ENCODE measurements at regions not wholly inside any gene's neighbourhood (a gene's known extent, or its start where the extent isn't known, plus 50 kb on each side); places are given as distances from the start of the nearest gene placed in this dataset.
A peak's percentile ranks its signal among the peaks of the same experiment; 100 is the strongest.

DNA sequence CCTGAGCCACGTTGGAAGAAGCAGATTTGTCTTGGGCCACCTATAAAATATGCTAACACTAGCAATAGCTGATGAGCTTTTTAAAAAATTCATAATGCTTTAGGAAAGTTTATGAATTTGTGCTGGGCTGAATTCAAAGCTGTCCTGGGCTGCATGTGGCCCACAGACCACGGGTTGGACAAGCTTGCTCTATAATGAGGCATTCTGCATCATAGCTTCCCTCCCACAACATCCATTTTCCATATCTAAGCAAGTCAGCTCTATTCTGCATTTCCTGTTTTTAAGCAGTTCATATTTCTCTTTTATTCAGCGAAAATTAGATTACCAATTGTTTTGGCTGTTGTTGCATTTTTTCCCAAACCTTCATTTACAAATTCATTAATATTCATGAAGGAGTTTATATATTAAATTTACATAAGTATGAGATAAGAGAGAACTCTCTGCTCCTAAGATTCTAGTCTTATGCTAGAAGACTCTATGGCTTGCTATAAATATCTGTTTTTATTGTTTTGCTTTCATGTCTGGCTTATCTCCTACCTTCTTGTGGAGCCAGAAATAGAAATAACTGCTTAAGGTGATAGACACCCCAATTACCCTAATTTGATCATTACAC is 114.5 kb upstream of the HNRNPA3 start:
- DNase-seq (no peak), ATAC-seq (no peak)
- intact Hi-C loops (cut with micrococcal nuclease), result no loop called here

DNA sequence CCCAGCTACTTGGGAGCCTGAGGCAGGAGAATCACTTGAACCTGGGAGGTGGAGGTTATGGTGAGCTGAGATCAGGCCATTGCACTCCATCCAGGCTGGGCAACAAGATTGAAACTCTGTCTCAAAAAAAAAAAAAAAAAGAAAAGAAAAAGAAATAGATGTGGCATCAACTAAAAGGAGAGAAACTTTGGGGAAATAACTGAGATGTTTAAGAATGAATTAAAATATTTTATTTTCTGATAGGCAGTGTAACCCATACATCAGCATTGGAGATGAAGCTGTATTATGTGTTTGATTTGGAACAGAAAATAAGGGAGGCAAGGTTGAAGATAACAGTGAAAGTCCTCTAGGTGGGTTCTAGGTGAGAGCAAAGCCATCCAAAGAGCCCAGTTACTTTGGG is 110.7 kb upstream of the HNRNPA3 start:
- no peak for DNase-seq
- no peak for ATAC-seq
- intact Hi-C loops (cut with micrococcal nuclease), result no loop called here

DNA sequence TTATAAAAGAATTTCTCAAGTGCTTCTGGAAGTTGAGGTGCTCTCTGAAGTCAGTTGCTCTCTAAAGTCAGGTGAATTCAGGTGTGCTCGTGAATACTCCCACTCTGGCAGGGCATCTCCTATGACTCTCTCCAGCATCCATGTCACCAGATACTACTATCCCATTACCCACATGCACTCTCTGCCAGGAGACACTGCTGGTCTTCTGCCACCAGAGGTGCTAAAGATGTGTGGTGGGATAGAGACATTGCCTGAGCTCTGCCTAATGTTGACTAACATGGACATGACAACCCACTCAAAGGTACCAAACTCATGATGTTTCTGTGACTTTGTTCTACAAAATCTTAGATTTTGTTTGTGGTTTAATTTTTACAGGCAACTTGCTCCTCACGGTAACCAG is 106.4 kb upstream of the HNRNPA3 start:
- intact Hi-C loops (cut with micrococcal nuclease), result no loop called here
- DNase-seq, result no peak
- no peak for ATAC-seq

DNA sequence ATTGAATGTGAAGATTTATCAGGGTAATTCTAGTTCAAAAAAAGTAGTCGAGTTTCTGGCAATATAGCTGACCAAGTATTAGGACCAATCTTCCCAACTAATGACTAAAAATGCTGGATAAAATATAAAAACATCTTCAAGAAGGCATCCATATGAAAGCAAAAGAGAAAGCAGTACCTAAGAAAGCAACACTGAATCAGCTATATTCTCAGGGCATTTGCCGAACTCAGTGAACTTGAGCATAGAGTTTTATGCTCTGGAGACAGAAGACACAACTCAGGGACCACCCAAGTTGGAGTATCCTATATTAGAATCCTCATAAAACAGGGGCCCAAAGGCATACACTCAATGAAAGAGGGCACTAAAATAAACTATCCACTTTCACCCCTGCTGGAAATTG is 103.7 kb upstream of the HNRNPA3 start:
- DNase-seq, result no peak
- intact Hi-C loops (cut with micrococcal nuclease), result no loop called here
- no peak for ATAC-seq

DNA sequence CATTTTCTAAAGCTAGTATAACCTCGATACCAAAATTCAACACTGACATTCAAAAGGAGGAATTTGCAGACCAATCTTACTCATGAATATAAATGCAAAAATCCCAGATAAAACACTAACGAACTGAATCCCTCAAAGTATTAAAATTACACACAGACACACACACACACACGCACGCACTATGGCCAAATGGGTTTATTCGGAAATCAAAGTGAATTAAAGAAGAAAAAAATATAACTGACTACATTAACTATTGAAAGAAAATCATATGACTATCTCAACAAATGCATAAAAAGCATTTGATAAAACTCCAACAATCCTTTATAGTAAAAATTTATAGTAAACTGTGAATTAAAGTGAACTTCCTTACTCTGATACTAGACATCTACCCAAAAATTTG is 97.9 kb upstream of the HNRNPA3 start:
- intact Hi-C loops (cut with micrococcal nuclease), result no loop called here

DNA sequence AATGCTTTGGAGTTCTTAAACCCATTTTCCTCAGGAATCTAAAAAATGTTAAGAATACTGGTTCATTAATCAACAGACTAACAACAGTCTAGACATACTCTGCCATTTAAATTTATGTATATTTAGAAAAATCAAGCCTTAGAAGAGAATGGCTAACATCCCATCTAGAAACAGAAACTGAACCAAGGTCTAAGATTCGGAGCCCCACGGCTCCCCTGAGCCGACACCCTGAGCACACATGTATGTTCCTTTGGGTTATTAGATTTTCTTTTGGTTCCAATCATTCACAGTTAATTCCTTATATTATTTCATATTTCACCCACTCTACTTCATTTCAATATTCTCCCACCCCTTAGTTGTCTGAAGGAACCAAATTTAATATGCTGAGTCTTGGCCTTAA is 94.8 kb upstream of the HNRNPA3 start:
- intact Hi-C loops (cut with micrococcal nuclease), result no loop called here
- DNase-seq (no peak), ATAC-seq (no peak)

More for the DNA sequence above, 97.9 kb upstream of the HNRNPA3 start:
- ATAC-seq, result no peak
- DNase-seq, result no peak

DNA sequence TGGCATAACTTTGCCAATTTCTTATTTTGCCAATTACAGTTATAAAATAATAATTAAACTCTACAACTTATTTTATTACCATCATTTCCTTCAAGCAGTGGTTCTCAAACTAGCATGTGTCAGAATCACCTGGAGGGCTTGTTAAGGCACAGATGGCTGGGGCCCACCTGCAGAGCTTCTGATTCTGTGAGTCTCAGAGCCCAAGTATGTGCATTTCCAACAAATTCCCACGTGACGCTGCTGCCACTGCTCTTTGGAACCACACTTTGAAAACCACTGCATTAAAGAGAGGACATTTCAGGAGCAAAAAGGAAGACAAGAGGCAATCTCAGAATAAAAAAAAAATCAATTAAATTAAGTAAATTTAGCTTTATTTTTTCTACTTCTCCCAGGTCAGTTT is 94.0 kb upstream of the HNRNPA3 start:
- intact Hi-C loops (cut with micrococcal nuclease), result no loop called here

DNA sequence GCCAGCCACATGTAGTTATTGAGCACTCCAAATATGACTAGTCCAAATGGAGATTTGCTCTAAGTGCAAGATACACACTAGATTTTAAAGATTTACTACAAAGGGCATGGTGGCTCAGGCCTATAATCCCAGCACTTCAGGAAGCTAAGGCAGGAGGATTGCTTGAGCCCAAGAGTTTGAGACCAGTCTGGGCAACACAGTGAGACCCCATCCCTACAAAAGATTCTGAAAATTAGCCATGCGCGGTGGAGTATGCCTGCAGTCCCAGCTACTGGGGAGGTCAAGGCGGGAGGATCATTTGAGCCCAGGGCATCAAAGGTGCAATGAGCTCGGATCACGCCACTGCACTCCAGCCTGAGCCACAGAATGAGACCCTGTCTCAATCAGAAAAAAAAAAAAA is 93.5 kb upstream of the HNRNPA3 start:
- intact Hi-C loops (cut with micrococcal nuclease), result no loop called here
- DNase-seq (no peak), ATAC-seq (no peak)

More for the DNA sequence above, 94.0 kb upstream of the HNRNPA3 start:
- DNase-seq (no peak), ATAC-seq (no peak)

DNA sequence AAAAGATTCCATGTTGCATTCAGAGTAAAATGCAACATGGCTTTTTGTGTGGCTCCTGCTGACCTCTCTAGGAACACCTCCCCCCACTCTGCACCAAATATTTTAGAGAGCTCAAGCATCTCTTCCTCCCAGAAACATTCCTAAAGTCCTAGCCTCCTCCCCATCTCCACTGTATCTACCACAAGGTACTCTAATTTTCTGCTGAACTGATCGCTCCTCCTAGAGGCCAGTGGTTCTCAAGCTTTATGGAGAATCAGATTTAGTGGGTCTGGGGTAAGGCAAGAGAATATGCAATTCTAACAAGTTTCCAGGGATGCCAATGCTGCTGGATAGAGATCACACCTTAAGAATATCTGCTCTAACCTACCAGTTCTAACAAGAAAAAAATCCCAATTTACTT is 89.5 kb upstream of the HNRNPA3 start:
- DNase-seq, result no peak
- intact Hi-C loops (cut with micrococcal nuclease), result no loop called here
- ATAC-seq, result no peak

DNA sequence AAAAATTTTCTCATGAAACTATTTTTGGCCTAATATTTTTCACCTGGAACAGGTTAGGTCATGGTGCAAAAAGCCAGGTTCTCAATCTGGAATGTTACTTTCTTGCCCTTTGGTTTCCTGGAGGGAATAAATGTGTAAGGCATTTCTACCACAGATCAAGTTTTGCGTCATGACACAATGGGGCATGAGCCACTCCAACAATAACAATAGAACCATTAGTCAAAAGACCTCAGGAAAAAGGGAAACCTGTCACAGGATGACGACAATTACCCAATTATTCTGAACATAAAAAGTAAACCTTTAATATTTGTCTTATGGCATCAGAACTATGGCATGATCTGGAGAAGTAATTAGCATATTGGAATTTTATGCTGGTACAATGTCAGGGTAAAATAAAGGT is 88.2 kb upstream of the HNRNPA3 start:
- intact Hi-C loops (cut with micrococcal nuclease), result no loop called here
- no peak for ATAC-seq
- DNase-seq, result no peak

DNA sequence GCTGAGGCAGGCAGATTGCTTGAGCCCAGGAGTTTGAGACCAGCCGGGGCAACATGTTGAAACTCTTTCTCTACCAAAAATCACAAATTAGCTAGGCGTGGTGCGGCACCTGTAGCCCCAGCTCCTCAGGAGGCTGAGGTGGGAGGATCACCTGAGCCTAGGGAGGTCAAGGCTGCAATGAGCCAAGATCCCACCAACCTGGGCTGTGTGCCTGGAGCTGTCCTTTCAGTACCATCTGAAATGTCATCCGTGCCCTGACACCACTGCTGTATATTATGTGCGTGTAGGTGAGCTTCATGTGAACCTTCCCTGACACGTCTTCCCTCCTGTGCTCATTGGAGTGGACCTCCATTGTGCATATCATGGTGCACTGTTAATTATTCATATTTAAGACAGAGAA is 84.8 kb upstream of the HNRNPA3 start:
- ATAC-seq (no peak), DNase-seq (no peak)
- intact Hi-C loops (cut with micrococcal nuclease), result no loop called here

DNA sequence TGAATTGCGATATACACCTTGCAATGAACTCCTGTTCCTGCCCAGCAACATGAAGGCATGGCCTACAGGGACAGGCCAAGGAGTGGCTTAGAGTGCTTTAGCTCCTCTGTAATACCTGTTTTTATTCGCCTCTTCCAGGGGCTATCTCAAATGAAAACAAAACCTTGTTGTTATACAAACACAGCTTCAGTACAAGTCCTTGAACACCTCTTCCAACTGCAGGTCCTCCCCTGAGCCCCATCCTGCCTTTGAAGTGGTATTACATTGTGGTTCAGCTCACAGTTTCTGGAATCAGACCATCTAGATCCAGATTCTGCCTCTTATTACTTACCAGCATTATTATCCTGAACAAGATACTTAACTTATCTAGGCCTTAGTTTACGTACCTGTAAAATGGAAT is 83.0 kb upstream of the HNRNPA3 start:
- no peak for DNase-seq
- intact Hi-C loops (cut with micrococcal nuclease), result no loop called here
- ATAC-seq, result no peak

DNA sequence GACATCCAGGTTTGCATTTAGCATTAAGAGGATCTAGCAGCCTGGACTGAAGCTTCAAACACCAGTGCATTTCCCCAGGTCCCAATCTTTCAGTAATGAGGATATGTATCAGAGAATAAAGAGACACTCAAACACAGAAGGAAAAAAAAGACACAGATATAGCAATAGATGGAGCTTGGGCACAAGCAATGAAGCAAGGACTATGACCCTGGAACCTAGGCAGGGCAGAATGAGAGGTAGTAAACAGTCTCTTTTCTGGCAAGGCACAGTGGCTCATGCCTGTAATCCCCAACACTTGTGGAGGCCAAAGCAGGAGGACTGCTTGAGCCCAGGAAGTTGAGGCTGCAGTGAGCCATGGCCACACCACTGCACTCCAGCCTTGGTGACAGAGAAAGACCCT is 80.7 kb upstream of the HNRNPA3 start:
- intact Hi-C loops (cut with micrococcal nuclease), result no loop called here
- no peak for DNase-seq
- ATAC-seq, result no peak

DNA sequence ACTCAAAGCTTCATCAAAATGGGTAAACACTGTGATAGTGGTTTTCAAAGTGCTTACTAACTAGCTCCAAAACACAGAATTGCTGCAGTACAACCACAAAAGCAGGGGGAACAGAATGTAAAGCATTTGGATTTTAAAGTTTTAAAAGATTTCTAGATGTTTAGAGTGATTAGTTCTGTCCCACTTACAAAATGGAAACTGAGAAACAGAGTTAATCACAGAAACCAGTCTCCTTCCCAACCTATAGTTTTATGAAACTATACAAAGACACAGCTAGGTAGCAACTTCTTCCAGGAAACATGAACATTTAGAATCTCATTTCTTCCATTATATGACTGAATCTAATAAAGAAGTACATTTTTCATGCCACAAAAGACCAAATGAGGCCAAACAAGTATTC is 73.8 kb upstream of the HNRNPA3 start:
- no peak for DNase-seq
- ATAC-seq, result no peak
- intact Hi-C loops (cut with micrococcal nuclease), result no loop called here

DNA sequence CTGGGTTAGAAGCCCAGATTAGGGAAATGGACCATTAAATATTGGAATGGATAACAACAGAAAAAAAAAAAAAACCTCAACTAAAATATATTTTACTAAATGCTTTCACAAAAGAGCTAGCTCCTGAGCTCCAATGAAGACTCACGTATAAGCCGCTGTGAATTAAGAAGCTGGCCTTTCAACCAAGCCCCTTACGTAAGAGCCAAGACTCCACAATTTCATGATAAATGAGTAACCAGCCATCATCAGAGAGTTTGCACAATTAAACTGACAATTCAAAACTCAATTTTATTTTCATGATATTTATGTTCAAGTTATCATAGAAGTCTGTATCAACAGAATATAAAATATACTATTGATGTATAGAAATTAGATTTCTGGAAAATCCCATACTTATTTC is 70.7 kb upstream of the HNRNPA3 start:
- no peak for DNase-seq
- ATAC-seq, result no peak
- intact Hi-C loops (cut with micrococcal nuclease), result no loop called here

DNA sequence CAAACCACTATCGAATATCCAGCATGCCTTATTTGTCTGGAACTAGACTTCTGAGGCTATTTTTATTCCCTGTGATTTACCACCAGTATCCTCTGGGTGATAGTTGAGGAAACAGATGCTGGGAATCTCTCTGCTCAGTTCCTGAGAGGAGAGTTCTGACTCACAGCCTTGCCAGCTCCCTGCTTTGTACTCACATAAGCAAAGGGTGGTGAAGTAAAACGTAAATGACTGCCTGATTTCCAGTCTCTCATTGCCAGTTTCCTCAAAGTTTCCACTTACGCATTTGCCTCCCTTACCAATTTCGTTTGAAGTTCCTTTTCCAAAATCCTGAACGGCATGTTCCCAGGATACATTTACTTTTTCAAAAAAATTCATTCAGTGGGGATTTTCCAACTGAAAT is 69.2 kb upstream of the HNRNPA3 start:
- intact Hi-C loops (cut with micrococcal nuclease), result no loop called here
- ATAC-seq, result no peak
- no peak for DNase-seq

DNA sequence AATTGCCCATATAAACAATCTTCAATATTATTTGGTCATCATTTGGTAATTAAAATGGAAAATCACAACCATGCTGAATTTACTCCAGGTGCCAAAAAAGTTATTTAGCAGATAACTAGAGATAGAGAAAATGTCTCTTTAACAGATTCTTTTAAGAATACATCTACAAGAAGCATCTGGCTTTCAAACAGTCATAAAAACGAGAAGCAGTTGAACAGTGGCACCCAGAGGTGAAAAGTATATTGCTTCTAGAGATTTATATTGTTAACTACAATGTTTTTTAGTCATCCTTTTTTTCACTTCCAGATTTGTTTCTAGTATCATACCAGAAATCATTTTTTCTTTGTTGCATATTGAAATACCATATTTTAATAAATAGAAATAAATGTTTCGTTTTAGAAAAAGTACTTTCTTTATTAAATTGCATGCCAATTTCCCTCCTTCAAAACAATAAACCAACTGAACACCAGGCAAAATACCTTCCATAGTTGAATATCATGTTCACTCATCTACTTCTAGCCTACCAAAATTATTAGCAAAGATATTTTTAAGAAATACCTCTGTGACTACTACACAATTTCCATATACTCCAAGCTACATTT is 65.4 kb upstream of the HNRNPA3 start:
- no peak for DNase-seq

DNA sequence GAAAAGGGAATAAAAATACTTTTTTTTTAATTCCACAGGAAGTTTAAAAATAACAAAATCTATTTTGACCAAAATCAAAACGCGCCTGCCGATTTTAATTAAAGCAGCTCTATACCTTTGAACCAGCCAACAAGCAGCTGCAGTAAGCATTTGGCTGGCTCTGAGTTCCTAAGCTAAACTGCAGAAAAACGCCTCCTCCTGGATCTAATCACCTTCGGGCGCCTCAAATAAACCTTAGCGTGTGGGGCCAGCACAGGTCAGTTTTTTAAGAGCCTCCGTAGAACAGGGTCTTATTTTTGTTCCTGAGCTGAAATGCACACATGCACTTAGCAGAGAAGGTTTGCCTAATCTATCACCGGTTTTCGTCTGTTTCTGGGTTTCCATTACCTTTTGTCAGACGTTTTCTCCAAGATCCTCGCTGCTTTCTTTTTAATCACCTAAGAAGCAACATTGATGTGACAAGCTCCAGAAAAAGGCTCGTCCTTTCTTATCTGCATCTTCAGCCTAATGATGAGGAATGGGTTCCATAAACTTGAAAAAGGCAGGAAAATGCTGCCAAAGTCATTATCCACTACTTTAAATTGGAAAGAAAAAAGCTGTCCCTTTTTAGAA is 64.7 kb upstream of the HNRNPA3 start:
- ATAC-seq (no peak), DNase-seq (no peak)
- intact Hi-C loops (cut with micrococcal nuclease), result no loop called here

More for the DNA sequence above, 65.4 kb upstream of the HNRNPA3 start:
- peak; percentile 35 for ATAC-seq
- intact Hi-C loops (cut with micrococcal nuclease), result no loop called here

DNA sequence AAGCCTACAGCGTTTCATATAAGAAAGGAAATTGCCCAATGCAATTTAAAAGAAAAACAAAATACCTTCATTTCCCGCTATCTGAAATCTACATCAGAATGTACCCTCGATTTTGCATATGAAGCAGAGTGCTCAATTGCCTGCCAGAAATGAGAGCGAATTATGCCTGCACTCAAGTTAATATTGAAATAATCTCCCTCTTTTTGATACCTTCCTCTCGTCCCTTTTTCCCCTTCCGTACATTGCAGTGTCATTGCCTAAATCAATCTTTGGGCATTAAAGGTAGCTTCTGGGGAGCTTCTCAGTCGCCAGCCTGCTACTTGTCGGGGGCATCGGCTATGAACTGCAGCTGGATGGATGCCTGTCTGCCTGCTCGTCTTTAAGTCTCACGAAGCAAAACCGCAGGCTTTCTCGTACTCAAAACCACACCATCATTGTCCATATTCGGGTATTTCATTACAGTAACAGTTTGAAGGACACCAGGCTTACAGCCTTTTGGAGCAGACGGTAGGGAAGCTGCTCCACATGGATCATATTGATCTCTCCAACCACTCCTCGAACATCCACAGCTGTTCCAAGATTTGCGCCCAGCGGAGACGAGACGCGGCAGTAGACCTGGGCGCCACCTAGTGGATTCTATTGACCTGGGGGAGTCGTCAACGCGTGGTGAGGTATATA is 64.0 kb upstream of the HNRNPA3 start:
- ATAC-seq (peak; percentile 92), DNase-seq (peak; percentile 65)
- intact Hi-C loops (cut with micrococcal nuclease), result no loop called here

DNA sequence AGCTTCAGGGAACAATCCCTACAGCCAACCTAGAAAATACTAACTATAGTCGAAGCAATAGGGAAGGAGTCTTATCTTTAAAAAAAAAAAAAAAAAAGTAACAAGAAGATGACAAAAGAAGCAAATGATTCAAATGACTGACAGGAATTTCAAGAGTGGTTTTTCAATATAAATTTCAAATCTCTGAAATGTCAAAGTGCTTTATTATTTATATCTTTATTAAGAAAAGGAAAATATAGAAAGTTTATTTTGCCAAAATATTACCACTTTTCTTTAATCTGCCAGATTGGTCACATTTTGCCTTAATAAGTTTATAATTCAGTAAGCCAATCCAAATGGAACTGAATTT is 63.5 kb upstream of the HNRNPA3 start:
- intact Hi-C loops (cut with micrococcal nuclease), result no loop called here
- no peak for ATAC-seq

DNA sequence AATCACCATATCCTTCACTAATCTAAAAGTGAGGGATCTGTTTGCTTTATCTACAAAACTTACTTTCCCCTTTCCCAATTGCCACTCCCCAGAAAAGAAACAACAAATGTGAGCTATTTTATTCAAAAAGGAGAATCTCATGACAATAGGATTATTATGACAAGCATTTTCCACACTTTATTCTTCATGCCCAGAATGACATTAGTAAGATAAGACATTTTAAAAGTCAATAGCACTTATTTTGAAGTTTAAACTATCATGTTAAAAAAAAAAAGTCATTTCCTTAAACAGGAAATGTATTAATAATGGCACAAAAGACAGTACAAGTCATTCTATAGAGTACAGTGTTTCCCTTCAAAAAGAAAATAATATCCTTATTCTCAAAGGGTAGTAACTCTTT is 58.8 kb upstream of the HNRNPA3 start:
- intact Hi-C loops (cut with micrococcal nuclease), result no loop called here
- ATAC-seq (no peak), DNase-seq (no peak)

More for the DNA sequence above, 63.5 kb upstream of the HNRNPA3 start:
- DNase-seq, result no peak

All from left ventricle myocardium superior (tissue), 1 donor.